Loucy (cell line): ENCODE measurements at regions not wholly inside any gene's neighbourhood (a gene's known extent, or its start where the extent isn't known, plus 50 kb on each side); places are given as distances from the start of the nearest gene placed in this dataset.

Source experiments
- H2AFZ ChIP-seq: fragments of 200-600 bp; sonication (generic); 2 replicates; pipeline ENCODE4 v1.6.0; 2016; ENCODE audit warnings: antibody characterized with exemption, mild to moderate bottlenecking, low read length, moderate library complexity
- H3F3A ChIP-seq: fragments of 200-600 bp; 2 replicates; pipeline ENCODE4 v1.6.0; 2016; ENCODE audit warnings: antibody characterized with exemption, low read depth, mild to moderate bottlenecking
- H3K27me3 ChIP-seq: fragments of 200-600 bp; sonication (generic); 2 replicates; pipeline ENCODE4 v1.6.1; 2014; ENCODE audit warnings: low read length, mild to moderate bottlenecking; ENCODE audit not compliant: insufficient read depth, poor library complexity, severe bottlenecking
- H3K36me3 ChIP-seq: fragments of 200-600 bp; sonication (generic); 2 replicates; pipeline ENCODE4 v1.6.1; 2016; ENCODE audit warnings: low read length; ENCODE audit not compliant: insufficient read depth
- H3K4me1 ChIP-seq: fragments of 200-600 bp; sonication (generic); 2 replicates; pipeline ENCODE4 v1.5.1; 2014; ENCODE audit warnings: low read length, mild to moderate bottlenecking; ENCODE audit not compliant: insufficient read depth, poor library complexity, severe bottlenecking
- H3K4me2 ChIP-seq: fragments of 200-600 bp; sonication (generic); 2 replicates; pipeline ENCODE4 v1.6.0; 2014; ENCODE audit warnings: antibody characterized with exemption, low read length, low read depth, mild to moderate bottlenecking; ENCODE audit not compliant: poor library complexity, severe bottlenecking
- H3K4me3 ChIP-seq: fragments of 200-600 bp; sonication (generic); 2 replicates; pipeline ENCODE4 v1.5.1; 2014; ENCODE audit warnings: low read length, mild to moderate bottlenecking, mixed read lengths; ENCODE audit not compliant: poor library complexity, severe bottlenecking
- H3K79me2 ChIP-seq: fragments of 200-600 bp; sonication (generic); 2 replicates; pipeline ENCODE4 v1.6.1; 2014; ENCODE audit warnings: low read length; ENCODE audit not compliant: insufficient read depth
- H3K9ac ChIP-seq: fragments of 200-600 bp; sonication (generic); 2 replicates; pipeline ENCODE4 v1.6.0; 2014; ENCODE audit warnings: mild to moderate bottlenecking, low read depth, low read length, moderate library complexity; ENCODE audit not compliant: poor library complexity, severe bottlenecking
- H3K9me2 ChIP-seq: fragments of 200-600 bp; sonication (generic); replicated peaks from 2 replicates; pipeline ENCODE4 v1.6.1; 2016; ENCODE audit warnings: low read depth, low read length, mixed read lengths
- H3K9me3 ChIP-seq: fragments of 200-600 bp; sonication (generic); 2 replicates; pipeline ENCODE4 v1.6.1; 2014; ENCODE audit warnings: mild to moderate bottlenecking, antibody characterized with exemption, low read length, low read depth; ENCODE audit not compliant: insufficient read depth
- H4K20me1 ChIP-seq: fragments of 200-600 bp; sonication (generic); 2 replicates; pipeline ENCODE4 v1.6.0; 2014; ENCODE audit warnings: antibody characterized with exemption, low read length, mild to moderate bottlenecking; ENCODE audit not compliant: insufficient read depth, poor library complexity, severe bottlenecking
- CTCF ChIP-seq: fragments of 200-600 bp; sonication (generic); conservative IDR thresholded peaks from 2 replicates; pipeline ENCODE4 v1.5.1; 2014; ENCODE audit warnings: mild to moderate bottlenecking, antibody characterized with exemption, low read length
- EZH2phosphoT487 ChIP-seq: fragments of 200-600 bp; IDR thresholded peaks from 2 replicates; pipeline ENCODE4 v1.6.1; 2018; ENCODE audit warnings: antibody characterized with exemption, mild to moderate bottlenecking, moderate library complexity, borderline replicate concordance

GRCh38 chr3:163916596-163917560 lies 1161.4 kb downstream of the SI start:
- TF ChIP-seq EZH2phosphoT487 (no peak), CTCF (peak; percentile 53)
- Histone ChIP-seq H3K9ac (no peak overlapping the region), H3K27me3 (no peaks in the 10 kb centered on the region), H3K4me2 (no peak overlapping the region), H3K36me3 (no peaks in the 10 kb centered on the region), H3K4me3 (no peak overlapping the region), H3F3A (no peaks in the 10 kb centered on the region), H2AFZ (no peak overlapping the region), H3K4me1 (no peaks in the 10 kb centered on the region), H4K20me1 (no peaks in the 10 kb centered on the region), H3K9me3 (no peaks in the 10 kb centered on the region), H3K79me2 (no peaks in the 10 kb centered on the region), H3K9me2 (no peaks in the 10 kb centered on the region)

GRCh38 chr3:163915280-163915679 lies 1163.0 kb downstream of the SI start:
- no peak for TF ChIP-seq EZH2phosphoT487
- TF ChIP-seq CTCF, result no peak
- H3K4me2 ChIP-seq, result no peak overlapping the region
- H3K36me3 ChIP-seq, result no peaks in the 10 kb centered on the region
- H3K27me3 ChIP-seq, result no peaks in the 10 kb centered on the region
- H2AFZ ChIP-seq, result no peak overlapping the region
- no peaks in the 10 kb centered on the region for H4K20me1 ChIP-seq
- no peaks in the 10 kb centered on the region for H3K79me2 ChIP-seq
- H3K9me2 ChIP-seq, result no peaks in the 10 kb centered on the region
- H3F3A ChIP-seq, result no peaks in the 10 kb centered on the region
- H3K9ac ChIP-seq, result no peak overlapping the region
- H3K4me3 ChIP-seq, result no peak overlapping the region
- H3K9me3 ChIP-seq, result no peaks in the 10 kb centered on the region
- H3K4me1 ChIP-seq, result no peaks in the 10 kb centered on the region

- Histone ChIP-seq H3K9me2 (no peaks in the 10 kb centered on the region), H2AFZ (no peak overlapping the region), H3K9me3 (no peaks in the 10 kb centered on the region), H3K36me3 (no peaks in the 10 kb centered on the region), H3K4me1 (no peaks in the 10 kb centered on the region), H3K79me2 (no peaks in the 10 kb centered on the region), H3K27me3 (no peaks in the 10 kb centered on the region), H3F3A (no peaks in the 10 kb centered on the region), H3K9ac (no peak overlapping the region), H3K4me2 (no peak overlapping the region), H4K20me1 (no peaks in the 10 kb centered on the region), H3K4me3 (no peak overlapping the region)
- no peak for TF ChIP-seq CTCF
- no peak for TF ChIP-seq EZH2phosphoT487
Measured at GRCh38 chr3:163914567-163914966, 1163.7 kb downstream of the SI start.
